Embryonic facial prominence (tissue), 1 donor: ENCODE measurements at regions not wholly inside any gene's neighbourhood (a gene's known extent, or its start where the extent isn't known, plus 50 kb on each side); places are given as distances from the start of the nearest gene placed in this dataset.
"Not testable (repeated sequence)": the region's sequence is repeated elsewhere in the genome, so short reads cannot be mapped to it uniquely, and the experiment has no call there.

Source experiments
- DNase-seq: peaks from one replicate; pipeline ENCODE4 v3.0.0-alpha.2; 2016; ENCODE audit errors: extremely low spot score

DNA sequence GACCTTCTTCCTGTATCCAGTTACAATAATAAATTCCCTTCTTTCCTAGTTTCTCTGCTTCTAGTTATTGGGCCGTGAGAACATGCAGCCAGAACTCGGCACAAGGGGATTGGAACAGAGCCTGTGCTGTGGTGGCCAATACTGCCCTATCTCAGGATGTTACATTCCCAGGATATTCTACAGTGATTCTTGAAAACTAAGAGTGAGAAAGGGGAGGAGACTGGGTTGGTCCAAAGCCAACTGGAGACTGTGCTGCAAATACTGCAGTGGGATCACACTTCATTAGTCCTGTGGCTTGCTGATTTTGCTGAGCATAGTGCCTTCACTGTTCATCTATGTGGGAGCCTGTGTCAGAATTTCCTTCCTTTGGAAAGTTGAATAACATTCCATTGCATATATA, 456.8 kb downstream of the RPIA start:
- DNase-seq, result not testable (repeated sequence)

- not testable (repeated sequence) for DNase-seq
These were observed 460.2 kb downstream of the RPIA start for GRCh38 chr2:89151699-89152098.

DNA sequence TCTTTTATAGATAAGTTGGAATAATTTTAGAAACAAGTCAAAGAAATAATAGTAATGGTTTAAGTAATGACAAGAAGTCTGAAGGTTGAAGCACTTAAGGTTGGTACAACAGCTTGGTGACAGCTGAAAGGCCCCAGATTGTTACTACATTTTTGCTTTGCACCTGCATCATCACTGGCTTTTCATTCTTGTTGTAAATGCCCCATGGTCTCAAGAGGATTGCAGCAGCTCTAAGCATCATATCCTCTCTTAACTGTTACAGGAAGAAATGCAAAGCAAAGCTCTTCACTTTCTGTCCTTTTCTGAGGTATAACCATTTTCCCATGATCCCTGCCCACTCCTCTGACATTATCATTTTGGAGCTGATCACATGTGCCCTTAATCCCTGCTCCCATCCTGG, 461.0 kb downstream of the RPIA start:
- DNase-seq, result not testable (repeated sequence)

GRCh38 chr2:89153210-89153609, 461.7 kb downstream of the RPIA start:
- not testable (repeated sequence) for DNase-seq

DNA sequence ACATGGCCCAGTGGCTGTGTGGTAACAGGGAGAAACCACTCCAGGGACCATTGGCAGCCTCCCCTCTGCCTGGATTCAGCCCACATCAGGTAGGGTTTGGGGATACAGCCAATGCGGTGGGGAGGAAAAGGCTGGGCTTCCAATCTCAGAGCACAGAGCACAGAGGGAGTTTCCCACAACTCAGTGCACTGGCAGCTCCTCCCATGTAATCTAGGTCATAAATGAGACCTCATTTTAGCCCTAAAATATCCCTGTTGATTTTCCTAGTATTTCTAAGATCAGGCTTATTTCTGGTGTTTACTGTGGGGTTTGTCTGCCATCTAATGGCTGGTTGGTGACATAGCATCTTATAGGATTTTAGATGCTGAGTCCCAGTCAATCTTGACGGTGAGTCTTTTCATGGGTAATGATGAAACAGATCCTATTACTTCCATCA, 462.8 kb downstream of the RPIA start:
- not testable (repeated sequence) for DNase-seq

DNA sequence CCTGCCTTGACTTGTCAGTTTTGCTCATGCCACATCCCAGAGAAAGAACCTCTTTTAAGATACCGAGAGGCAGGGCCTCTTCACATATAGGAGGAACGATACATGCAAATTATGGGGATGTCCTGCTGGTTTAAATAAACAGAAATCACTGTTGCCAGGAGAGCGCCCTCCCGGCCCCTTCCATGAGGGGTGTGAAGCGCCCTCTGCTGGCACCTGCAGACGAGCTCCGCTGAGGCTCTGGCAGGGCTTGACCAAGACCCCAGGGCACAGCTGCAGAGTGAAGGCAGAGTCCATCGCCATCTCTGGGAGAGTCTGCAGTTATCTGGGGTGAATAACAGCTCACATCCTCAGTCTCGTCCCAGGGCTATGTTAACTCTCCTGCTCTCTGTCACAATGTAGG, 468.8 kb downstream of the RPIA start:
- DNase-seq, result not testable (repeated sequence)

- not testable (repeated sequence) for DNase-seq
These were observed 470.2 kb downstream of the RPIA start for GRCh38 chr2:89161626-89162025.

DNA sequence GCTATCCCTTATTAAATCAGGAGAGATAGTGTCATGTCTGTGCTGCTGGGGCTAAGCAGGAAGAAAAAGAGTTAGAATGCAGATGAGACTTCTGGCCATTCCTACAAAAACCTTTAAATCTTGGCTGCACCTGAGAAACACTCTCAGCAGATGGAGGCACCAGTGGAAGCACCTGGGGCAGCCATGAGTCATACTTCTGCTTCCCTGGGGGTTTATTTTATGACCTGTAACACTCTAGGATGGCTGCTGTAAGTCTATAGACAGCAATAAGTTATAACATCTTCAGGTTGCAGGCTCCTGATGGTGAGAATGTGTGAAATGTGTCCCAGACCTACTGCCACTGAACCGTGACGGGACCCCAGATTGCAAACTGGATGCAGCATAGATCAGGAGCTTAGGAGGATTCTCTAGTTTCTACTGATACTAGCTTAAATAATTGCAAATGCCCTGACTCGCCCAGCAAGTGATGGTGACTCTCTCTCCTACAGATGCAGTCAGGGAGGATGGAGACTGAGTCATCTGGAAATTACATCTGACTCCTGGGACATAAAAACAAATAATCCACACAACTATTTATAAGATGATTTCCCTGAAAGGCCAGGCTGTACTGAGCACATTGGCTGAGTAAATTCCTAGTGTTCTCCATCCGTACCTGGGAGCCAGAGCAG, 479.2 kb downstream of the RPIA start:
- not testable (repeated sequence) for DNase-seq

- not testable (repeated sequence) for DNase-seq
These were observed 479.7 kb downstream of the RPIA start for GRCh38 chr2:89171174-89171519.

DNA sequence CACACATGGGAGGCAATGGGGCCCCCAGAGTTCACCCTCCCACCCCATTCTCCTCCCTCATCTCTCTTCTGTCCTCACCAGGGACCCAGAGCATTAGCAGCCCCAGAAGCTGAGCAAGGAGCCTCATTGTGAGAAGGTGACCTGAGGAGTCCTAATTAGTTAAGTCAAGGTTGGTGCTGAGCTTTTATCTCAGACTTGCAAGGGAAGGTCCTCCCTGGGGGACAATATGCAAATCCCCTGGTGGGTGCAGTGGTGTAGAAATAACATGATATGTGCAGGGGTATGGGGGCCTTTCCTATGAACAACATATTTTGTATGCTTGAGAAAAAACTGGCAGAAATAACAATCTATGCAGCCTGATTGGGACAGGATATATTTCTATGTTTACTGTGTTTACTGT, 485.5 kb downstream of the RPIA start:
- DNase-seq, result not testable (repeated sequence)

GRCh38 chr2:89182221-89182620, 490.7 kb downstream of the RPIA start:
- DNase-seq, result not testable (repeated sequence)

DNA sequence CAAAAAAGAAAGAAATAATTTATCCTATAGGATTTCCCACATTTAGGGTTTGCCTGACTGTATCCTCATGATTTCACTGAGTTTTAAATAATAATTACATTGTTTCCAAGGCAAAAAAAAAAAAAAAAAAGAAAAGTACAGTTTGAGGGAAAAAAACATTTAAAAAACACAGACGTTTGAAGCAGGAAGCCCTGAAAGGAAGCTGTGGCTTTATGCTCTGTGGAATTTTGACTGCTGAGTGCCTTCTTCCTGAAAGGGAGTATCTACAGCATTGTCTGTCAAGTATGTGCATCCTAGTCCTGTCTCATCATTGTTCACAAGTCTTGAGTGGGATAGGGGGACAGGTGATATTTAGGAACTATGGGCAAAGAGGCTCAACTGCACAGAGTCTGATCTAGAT, 493.3 kb downstream of the RPIA start:
- DNase-seq, result not testable (repeated sequence)

GRCh38 chr2:89195636-89196251, 504.3 kb downstream of the RPIA start:
- DNase-seq, result not testable (repeated sequence)

- DNase-seq, result not testable (repeated sequence)
These were observed 505.2 kb downstream of the RPIA start for GRCh38 chr2:89196719-89197118.

GRCh38 chr2:89198026-89198425, 506.6 kb downstream of the RPIA start:
- not testable (repeated sequence) for DNase-seq

DNA sequence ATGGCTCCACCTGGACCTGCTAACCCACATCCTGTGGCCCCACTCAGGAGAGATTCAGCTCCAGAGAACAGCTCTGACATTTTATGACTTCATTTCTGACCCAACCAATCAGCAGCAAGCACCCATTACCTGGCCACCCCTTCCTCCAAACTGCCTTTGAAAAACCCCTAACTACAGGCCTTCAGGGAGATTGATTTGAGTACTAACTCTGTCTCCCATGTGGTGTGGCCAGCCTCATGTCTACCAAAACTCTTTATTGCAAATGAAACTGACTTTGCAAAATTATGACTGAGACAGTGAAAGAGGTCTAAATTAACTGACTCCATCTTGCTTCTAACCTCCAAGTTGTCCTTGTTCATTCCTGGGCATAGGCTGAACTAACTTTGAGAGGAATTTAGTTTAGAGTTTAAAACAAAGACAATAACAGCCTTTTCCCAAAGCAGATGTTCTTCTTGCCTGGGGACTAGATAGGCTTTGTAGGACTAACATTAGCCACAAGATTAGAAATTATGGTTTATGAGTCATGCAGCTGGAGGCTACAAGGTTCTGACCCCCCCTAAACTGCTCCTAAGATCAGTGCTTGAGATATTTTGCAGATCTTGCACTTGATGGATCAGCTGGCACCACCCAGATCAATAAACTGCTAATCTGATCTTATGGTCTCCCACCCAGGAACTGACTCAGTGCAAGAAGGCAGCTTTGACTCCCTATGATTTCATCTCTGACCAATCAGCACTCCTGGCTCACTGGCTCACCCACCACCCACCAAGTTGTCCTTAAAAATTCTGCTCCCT, 508.2 kb downstream of the RPIA start:
- DNase-seq, result not testable (repeated sequence)

DNA sequence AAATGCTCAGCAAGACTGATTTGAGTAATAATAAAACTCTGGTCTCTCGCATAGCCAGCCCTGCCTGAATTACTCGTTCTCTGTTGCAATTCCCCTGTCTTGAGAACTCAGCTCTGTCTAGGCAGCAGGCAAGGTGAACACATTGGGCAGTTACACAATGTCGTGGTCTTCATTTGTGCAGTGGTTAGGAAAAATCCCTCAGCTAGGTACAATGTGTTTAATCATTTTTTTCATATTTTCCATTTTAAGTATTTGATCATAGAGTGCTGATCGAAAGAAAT, 508.7 kb downstream of the RPIA start:
- DNase-seq, result not testable (repeated sequence)

DNA sequence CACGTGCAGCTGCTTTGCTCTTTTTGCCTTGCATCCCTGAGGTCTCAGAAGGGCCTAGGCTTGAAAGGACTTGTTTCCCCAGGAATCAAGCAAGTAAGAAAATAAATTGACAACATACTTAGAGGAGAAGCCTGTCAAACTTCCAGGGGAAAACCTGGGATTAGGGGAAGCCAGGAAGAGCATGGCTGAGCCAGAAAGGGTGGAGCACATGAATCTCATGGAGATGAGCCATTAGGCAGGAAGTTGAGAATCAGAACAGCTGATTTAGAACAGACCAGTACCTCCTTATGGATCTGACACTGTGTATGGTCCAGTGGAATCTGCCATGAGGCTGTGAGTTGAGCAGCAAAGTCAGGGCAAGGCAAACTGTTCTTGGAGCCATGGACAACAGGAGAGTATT, 511.0 kb downstream of the RPIA start:
- DNase-seq, result not testable (repeated sequence)

DNA sequence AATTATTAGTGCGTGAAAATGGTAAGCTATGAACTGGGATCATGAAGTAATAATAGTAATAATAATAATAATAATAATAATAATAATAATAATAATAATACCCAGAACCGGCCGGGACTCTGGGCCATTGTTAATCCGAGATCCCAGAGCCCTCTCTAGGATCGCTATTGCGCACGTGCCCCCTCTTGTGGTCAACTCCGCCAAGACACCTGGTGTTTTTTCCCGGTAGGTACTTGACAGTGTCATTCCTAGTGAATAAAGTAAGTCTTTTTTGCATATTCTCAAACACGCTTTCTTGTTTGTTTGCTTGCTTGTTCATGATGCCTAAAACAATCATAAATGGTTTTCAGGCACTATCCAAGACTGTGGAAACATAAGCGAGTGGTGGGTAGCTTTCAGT, 513.7 kb downstream of the RPIA start:
- not testable (repeated sequence) for DNase-seq

GRCh38 chr2:89208144-89208932, 516.9 kb downstream of the RPIA start:
- DNase-seq, result not testable (repeated sequence)

- not testable (repeated sequence) for DNase-seq
These were observed 521.7 kb downstream of the RPIA start for GRCh38 chr2:89213151-89213550.

GRCh38 chr2:89213811-89214210, 522.3 kb downstream of the RPIA start:
- not testable (repeated sequence) for DNase-seq
